Stomach (tissue), 8 donors: ENCODE measurements at regions not wholly inside any gene's neighbourhood (a gene's known extent, or its start where the extent isn't known, plus 50 kb on each side); places are given as distances from the start of the nearest gene placed in this dataset.

Source experiments
- DNase-seq, 2 donors: peaks; one replicate each; pipeline versions ENCODE4 v3.0.0 to v3.0.0-alpha.2; 2013 to 2019
- H3K27ac ChIP-seq, 5 donors: fragments of 200-600 bp in 4 of 5; sonication (generic) in 4 of 5; one replicate each; pipeline ENCODE4 v1.5.1; 2013 to 2019; ENCODE audit warnings: mild to moderate bottlenecking in 1 of 5, moderate library complexity in 1 of 5
- H3K27me3 ChIP-seq, 3 donors: fragments of 200-600 bp; sonication (generic); one replicate each; pipeline ENCODE4 v1.5.1; 2017 to 2019; ENCODE audit warnings: mixed run types in 1 of 3
- H3K36me3 ChIP-seq, 4 donors: fragments of 200-600 bp; sonication (generic); 1 replicate in 3 of 4; 2 replicates in 1 of 4; pipeline ENCODE4 v1.5.1; 2016 to 2019
- H3K4me1 ChIP-seq, 4 donors: fragments of 200-600 bp; sonication (generic); one replicate each; pipeline ENCODE4 v1.5.1; 2016 to 2019
- H3K4me3 ChIP-seq, 4 donors: fragments of 200-600 bp; sonication (generic) in 3 of 4; one replicate each; pipeline ENCODE4 v1.5.1; 2016 to 2019; ENCODE audit warnings: mild to moderate bottlenecking in 1 of 4
- H3K9me3 ChIP-seq, 4 donors: fragments of 200-600 bp; sonication (generic); one replicate each; pipeline ENCODE4 v1.5.1; 2016 to 2019
- EP300 ChIP-seq: sonication (generic); formaldehyde crosslinking; IDR thresholded peaks from one replicate; pipeline ENCODE4 v1.6.1; 2017; ENCODE audit warnings: antibody characterized with exemption
- POLR2A ChIP-seq, 4 donors: fragments of 450-650 bp; IDR thresholded peaks; one replicate each; pipeline ENCODE4 v1.6.1; 2016; ENCODE audit warnings: antibody characterized with exemption in 4 of 4, control low read depth in 2 of 4, mild to moderate bottlenecking in 1 of 4, moderate library complexity in 1 of 4
- POLR2AphosphoS5 ChIP-seq, 3 donors: sonication (generic); formaldehyde crosslinking; IDR thresholded peaks; one replicate each; pipeline ENCODE4 v1.6.1; 2016; ENCODE audit warnings: antibody characterized with exemption in 3 of 3
- WGBS, 5 donors: extraction: QIAGEN DNeasy Blood & Tissue Kit in 3 of 5; methylation state at CpG; one replicate each; pipeline versions ENCODE4 v1.1.5 to v1.1.7; 2013 to 2018; 5-methylcytosine and 5-hydroxymethylcytosine counted together
- intact Hi-C: fragments of 100-400 bp; cut with DNase I; formaldehyde crosslinking; loops from one replicate; pipeline ENCODE4 v1.15.1; 2023; ENCODE audit warnings: low total_unique reads
- TF ChIP-seq, protein P1 (sequence below), 7 experiments: fragments of 450-650 bp in 4 of 7; fragments of 200-600 bp in 3 of 7; sonication (generic) in 3 of 7; IDR thresholded peaks; one replicate each; pipeline ENCODE4 v1.5.1; 2016 to 2019; ENCODE audit warnings: antibody characterized with exemption in 7 of 7, control low read depth in 2 of 7, mild to moderate bottlenecking in 1 of 7
- donor health status: healthy with polysubstance abuse.
- donor health status: Bipolar disorder and iron deficiency.
- donor health status: healthy.

DNA sequence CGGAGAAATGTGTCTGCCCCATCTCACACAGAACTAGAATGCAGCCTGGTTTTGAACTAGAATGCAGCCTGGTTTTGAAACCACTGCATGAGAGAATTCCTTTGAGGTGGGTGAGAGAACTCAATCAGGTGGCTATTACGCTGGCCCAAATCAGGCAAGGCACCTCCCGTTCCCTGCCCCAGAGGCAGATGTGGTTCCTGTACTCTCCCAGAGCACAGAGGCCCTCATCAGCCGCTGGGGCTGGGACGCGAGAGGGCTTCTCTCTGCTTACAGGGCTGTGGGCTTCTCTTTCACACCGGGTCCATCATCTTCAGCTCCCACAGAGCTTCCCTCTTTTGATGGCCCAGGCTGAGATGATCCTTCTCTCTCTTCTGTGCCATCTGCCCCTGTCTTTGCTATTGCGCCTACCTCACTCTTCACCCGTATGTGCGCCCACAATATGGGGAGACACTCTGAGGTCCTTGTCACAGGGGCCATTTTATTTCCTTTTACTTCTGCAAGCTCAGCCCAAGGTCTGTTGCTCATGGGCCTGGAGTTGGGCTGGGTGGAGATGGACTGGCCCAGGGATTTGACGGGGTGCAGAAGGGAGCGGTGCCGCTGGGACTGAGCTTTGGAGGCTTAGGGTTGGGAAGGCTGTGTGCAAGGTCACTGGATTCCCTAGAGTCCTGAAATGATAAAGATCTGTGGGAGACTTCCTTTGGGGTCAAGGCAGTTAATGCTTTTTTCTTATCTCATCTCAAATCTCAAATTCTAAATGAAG lies 84.4 kb upstream of the HS6ST1 start:
- no peaks in the 10 kb centered on the region for H3K36me3 ChIP-seq
- no peaks in the 10 kb centered on the region for H3K4me1 ChIP-seq
- H3K27ac ChIP-seq, result no peak overlapping the region
- DNase-seq, result peak in 1 of 2 donors; percentile 7
- TF ChIP-seq, protein P1, sequence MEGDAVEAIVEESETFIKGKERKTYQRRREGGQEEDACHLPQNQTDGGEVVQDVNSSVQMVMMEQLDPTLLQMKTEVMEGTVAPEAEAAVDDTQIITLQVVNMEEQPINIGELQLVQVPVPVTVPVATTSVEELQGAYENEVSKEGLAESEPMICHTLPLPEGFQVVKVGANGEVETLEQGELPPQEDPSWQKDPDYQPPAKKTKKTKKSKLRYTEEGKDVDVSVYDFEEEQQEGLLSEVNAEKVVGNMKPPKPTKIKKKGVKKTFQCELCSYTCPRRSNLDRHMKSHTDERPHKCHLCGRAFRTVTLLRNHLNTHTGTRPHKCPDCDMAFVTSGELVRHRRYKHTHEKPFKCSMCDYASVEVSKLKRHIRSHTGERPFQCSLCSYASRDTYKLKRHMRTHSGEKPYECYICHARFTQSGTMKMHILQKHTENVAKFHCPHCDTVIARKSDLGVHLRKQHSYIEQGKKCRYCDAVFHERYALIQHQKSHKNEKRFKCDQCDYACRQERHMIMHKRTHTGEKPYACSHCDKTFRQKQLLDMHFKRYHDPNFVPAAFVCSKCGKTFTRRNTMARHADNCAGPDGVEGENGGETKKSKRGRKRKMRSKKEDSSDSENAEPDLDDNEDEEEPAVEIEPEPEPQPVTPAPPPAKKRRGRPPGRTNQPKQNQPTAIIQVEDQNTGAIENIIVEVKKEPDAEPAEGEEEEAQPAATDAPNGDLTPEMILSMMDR (IDR thresholded peaks at IDR 0.05), result no peak
- TF ChIP-seq POLR2AphosphoS5 (IDR thresholded peaks at IDR 0.05) (no peak), POLR2A (IDR thresholded peaks at IDR 0.05) (no peak), EP300 (no peak)
- WGBS, 5 donors, result 68 to 90% (median 82%) methylated on average over 13 of the region's 13 CpGs
- no peak overlapping the region for H3K4me3 ChIP-seq
- H3K27me3 ChIP-seq, result peaks cover 0 to 5% (median 0%) of the 10 kb centered on the region in 3 donors
- H3K9me3 ChIP-seq, result no peaks in the 10 kb centered on the region
- intact Hi-C loops, result no loop called here

DNA sequence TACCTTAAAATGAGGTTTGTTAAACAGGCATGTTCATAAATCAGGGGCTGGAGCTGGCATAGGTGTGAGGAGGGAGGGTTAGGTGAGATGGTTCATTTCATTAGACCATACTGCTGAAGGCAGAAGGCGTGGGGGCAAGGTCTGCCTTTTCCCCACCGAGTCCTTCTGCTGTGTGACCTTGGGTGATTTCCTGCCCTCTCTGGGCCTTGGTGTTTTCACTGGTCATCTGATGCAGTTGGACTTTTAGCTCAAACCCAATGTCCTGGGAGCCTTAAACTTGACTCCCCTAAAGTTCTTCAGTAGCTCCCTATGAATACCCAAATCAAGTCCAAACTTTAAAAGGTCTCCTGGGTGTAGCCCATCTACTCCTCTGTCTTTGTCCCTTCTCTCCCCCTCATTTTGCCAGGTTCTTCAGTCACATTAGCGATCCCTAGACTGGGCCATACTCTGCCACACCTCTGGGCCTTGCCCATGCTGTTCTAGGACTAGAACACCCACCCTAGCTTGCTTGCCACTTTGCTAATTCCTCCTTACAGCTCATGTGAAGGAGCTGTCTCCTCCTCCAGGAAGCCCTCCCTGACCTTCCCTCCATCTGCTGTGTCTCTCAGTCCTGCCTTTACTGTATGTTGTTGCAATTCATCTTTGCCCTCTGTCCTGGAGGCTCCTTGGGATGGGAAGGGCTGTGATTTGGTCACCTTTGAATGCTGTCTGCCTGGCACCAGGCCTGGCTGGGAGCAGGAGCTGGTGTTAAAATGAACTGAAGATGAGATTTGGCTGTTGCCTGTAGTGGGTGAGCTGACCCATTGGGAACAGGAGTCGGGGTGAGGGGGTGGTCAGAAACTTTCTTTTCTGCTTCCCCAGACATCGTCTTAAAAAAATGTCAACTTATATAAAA lies 85.4 kb upstream of the HS6ST1 start:
- no peaks in the 10 kb centered on the region for H3K4me1 ChIP-seq
- H3K27me3 ChIP-seq, result peaks cover 0 to 5% (median 0%) of the 10 kb centered on the region in 3 donors
- no peak overlapping the region for H3K27ac ChIP-seq
- WGBS, 5 donors, result 85 to 94% (median 92%) methylated on average over 5 of the region's 5 CpGs
- no peaks in the 10 kb centered on the region for H3K36me3 ChIP-seq
- H3K4me3 ChIP-seq, result no peak overlapping the region
- DNase-seq, result peak in 1 of 2 donors; percentile 5
- no peaks in the 10 kb centered on the region for H3K9me3 ChIP-seq
- TF ChIP-seq, protein P1 (IDR thresholded peaks at IDR 0.05), result no peak
- TF ChIP-seq EP300 (no peak), POLR2AphosphoS5 (IDR thresholded peaks at IDR 0.05) (no peak), POLR2A (IDR thresholded peaks at IDR 0.05) (no peak)
- intact Hi-C loops, result no loop called here

DNA sequence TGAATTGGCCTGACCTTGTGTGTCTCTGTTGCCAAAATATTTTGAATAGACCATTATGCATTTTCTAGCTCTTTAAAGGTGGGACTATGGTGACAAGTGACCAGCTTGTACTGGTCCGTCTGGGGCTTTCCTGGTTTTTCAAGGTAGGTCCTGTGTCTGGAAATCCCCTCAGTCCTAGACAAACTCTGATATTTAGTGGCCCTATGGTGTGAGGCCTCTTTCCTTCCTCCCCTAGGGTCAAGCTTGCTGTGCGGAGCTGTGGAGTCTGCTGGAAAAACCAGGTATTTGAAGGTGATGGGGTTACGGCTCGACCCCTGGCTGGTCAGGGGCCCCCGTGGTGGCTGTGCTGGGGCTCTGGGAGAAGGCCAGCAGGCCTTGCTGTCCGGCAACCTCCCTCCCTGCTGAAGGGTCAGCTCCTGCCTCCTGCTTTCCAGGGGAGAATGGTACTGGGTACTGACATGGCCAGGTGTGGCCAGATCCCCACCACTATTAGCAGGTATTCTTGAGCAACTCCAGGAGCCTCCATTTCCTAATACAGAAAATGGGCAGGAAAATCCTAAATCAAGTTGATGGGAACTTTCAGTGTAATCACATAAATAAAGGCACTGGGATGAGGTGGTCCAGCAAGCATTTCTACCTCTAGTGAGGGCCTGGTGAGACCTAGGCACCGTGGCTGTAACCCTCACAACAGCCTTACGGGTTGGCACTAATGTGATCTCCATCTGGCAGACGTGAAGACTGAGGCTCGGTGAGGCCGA lies 86.2 kb upstream of the HS6ST1 start:
- Histone ChIP-seq H3K27ac (no peak overlapping the region), H3K4me1 (no peaks in the 10 kb centered on the region), H3K36me3 (no peaks in the 10 kb centered on the region), H3K4me3 (no peak overlapping the region), H3K9me3 (no peaks in the 10 kb centered on the region), H3K27me3 (peaks cover 0 to 5% (median 0%) of the 10 kb centered on the region in 3 donors)
- TF ChIP-seq POLR2A (IDR thresholded peaks at IDR 0.05) (no peak), EP300 (no peak), POLR2AphosphoS5 (IDR thresholded peaks at IDR 0.05) (no peak)
- TF ChIP-seq, protein P1 (IDR thresholded peaks at IDR 0.05), result no peak
- intact Hi-C loops, result no loop called here
- DNase-seq, result peak in 1 of 2 donors; percentile 9
- 78 to 91% (median 87%) methylated on average over 11 of the region's 11 CpGs for WGBS, 5 donors

DNA sequence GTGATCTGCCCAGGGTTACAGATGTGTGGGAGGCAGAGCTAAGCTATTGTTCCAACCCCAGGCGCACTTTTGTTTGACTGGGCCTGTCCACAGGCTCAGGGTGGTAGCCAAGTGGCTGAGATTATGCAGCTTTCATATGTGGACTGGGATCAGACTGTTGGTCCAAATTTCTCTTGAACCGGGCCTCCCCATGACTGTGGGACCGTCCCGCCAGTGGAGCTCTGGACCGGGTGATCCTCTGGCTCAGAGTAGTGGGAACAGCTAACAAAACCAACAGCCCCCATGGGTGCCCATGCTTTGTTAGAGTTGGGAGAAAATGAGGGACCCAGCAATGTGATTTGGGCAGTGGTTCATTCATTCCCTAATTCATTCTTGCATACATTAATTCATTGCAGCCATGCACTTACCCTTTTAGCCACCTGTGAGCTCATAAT lies 86.8 kb upstream of the HS6ST1 start:
- Histone ChIP-seq H3K27me3 (peaks cover 0 to 5% (median 0%) of the 10 kb centered on the region in 3 donors), H3K4me3 (no peak overlapping the region), H3K4me1 (no peaks in the 10 kb centered on the region), H3K9me3 (no peaks in the 10 kb centered on the region), H3K27ac (no peak overlapping the region), H3K36me3 (no peaks in the 10 kb centered on the region)
- WGBS, 5 donors, result 70 to 90% (median 80%) methylated on average over 5 of the region's 5 CpGs
- DNase-seq, result peak in 1 of 2 donors; percentile 14
- intact Hi-C loops, result no loop called here
- TF ChIP-seq POLR2AphosphoS5 (IDR thresholded peaks at IDR 0.05), result no peak
- no peak for TF ChIP-seq POLR2A (IDR thresholded peaks at IDR 0.05)
- TF ChIP-seq EP300, result no peak
- TF ChIP-seq, protein P1 (IDR thresholded peaks at IDR 0.05), result no peak
